GM21526 (cell line): ENCODE measurements at regions not wholly inside any gene's neighbourhood (a gene's known extent, or its start where the extent isn't known, plus 50 kb on each side); places are given as distances from the start of the nearest gene placed in this dataset.

Experiments used
- ATAC-seq: cut with Tn5 transposase; IDR thresholded peaks from one replicate; pipeline ENCODE4 v1.9.1; 2021; ENCODE audit warnings: moderate library complexity; ENCODE audit not compliant: unreplicated experiment, low FRiP score

DNA sequence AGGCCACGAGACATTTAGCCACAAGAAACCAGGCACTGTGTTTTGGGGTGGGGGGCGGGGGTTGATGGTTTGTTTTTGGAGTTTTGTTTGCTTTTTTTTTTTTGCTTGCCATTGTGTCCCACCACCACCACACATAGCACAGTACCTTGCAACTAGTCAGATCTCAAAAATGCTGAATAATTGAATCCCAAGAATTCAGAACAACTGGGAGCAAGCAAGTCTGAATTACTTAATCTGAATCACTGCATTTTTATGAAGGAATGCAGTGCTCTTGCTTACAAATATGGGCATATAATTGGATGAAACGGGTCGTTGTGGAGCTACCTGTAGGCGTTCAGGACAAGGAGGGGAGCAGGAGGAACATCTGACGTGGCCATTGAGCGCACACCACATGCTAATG, 151.5 kb upstream of the CDYL start:
- no peak for ATAC-seq

DNA sequence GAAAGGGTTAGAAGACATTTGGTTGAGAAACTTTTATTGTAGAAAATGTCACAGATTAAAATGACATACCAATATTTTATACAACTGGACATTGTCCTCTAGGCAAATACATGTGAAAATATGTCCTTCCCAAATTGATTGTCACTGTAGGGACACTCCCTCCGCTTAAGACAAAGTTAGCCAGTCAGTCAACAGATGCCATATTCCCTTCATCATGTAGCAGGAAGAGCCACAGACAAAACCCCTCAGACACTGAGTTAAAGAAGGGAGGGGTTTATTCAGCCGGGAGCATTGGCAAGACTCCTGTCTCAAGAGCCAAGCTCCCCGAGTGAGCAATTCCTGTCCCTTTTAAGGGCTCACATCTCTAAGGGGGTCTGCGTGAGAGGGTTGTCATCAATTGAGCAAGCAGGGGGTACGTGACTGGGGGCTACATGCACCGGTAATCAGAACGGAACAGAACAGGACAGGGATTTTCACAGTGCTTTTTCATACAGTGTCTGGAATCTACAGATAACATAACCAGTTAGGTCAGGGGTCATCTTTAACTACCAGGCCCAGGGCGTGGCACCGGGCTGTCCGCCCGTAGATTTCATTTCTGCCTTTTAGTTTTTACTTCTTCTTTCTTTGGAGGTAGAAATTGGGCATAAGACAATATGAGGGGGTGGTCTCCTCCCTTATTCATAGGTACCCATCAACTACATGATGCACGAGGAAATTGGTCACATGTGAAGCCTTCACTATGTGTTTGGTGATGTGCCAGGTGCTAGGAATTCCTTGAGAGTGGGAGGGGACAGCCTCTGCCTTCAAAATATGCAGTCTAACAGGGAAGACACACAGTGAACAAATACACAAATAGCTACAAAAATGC, 155.7 kb upstream of the CDYL start:
- no peak for ATAC-seq

DNA sequence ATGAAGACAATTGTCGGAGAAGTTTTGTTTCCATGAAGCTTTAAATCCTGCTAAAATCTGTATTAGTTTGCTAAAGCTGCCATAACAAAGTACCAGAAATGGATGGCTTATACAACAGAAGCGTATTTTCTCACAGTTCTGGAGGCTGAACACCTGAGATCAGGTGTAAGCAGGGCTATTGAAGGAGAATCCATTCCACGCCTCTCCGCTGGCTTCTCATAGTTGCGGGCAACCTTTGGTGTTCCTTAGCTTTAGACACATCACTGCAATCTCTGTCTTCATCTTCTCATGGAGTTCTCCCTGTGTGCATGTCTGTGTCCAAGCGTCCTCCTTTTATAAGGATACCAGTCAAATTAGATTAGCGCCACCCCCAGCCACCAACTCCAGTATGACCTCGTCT, 159.9 kb upstream of the CDYL start:
- no peak for ATAC-seq

DNA sequence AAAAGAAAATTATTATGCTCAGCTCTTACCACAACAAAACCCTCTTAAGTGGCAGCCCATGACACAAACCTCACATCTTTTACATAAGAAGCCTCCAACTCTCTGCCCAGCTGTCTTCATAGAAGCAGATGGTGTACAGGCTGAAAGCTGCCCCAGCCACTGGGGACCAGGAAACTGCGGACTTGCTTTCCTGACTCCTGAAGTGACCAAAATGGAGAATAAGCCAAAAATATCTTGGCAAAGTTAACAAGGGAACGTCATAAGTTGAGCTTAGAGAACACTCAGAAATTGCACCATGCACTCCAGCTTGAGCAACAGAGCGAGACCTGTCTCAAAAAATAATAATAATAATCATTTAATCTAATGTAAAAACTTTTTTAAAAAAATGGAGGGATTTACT, 160.3 kb upstream of the CDYL start:
- no peak for ATAC-seq

DNA sequence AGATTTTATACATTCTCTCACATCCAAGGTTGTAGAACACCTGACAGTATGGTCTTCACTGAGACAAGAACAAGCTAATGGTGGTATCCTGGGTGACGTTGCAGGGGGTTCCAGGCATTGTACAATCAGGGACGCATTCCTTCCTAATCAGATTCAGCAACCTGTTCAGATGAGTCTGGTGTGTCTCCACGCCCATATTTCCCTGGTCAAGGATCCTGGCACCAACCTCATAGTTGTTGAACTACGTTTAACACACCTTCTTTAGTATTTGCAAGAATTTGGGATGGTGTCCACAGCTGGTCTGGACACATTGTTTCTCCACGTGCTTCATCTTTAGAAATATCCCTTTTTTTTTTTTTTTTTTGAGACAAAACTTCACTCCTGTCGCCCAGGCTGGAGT, 161.0 kb upstream of the CDYL start:
- ATAC-seq: no peak

DNA sequence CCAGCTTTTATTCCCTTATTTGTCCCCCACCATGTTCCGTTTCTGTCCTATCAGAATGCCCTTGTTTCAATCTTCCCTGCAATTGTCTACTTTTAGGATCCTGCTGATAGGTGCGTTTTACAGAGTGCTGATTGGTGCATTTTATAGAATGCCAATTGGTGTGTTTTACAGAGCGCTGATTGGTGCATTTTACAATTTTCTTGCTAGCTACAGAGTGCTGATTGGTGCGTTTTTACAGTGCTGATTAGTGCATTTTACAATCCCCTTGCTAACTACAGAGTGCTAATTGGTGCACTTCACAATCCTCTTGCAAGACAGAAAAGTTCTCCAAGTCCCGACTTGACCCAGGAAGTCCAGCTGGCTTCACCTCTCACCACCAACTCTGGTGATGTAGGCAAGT, 161.6 kb upstream of the CDYL start:
- no peak for ATAC-seq

DNA sequence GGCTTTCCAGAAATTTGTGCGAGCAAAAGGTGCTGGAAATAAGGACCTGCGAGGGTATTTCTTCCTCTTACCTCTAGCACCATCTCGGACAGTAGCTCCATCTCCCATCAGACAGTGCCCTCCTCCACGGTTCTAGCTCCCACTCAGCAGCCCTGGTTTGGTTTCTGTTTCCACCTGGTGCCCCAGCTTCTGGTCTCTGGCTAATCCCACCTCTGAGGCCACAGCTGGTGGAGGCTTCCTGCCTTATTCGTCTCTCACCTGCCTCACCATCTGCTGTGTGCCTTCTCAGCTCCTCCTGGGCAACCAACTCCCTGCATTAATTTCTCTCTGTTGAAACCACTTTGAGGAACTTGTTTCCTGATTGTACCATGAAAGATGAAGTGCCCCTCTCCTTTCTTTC, 162.4 kb upstream of the CDYL start:
- ATAC-seq: no peak

DNA sequence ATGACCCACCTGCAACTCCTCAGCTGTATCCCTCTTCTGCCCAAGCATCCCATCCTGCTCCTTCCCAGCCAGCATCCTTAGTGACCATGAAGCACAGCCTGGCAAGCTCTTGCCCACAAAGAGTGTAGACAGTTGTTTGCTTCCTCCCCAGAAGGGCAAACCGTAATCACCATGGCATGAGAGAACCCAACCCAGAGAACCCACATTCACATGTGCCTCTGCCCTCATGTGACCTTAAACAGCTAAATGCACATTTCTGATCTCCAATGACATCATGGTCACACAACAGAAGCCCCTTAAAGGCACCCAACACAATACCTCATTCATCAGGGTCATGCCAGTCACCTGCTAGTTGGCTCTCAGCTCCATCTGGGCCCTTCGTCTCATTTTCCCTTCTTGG, 162.8 kb upstream of the CDYL start:
- ATAC-seq: no peak

DNA sequence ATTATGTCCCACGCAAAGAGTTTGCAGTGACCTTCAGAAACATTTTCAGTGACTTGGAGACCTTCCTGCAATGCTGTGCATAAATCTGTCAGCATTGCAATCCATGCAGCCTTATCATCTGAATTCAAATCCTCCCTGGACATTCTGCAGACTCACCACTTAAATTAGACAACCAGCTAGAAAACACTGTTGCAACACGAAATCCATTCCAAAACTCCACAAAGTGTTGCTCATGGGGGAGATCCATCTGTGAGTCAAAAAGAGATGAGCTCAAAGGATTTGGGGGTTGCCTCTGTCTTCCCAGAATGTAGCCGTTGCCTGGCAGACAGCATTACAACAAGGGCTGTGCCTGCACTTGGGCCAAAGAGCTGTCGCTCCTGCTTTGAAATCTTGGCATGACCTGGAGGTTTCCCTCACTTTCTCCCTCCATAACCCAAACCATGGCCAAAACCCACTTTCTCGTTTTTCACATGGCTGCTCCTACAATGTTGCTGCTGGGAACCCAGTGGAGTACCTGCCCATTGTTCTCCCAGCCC, 163.5 kb upstream of the CDYL start:
- ATAC-seq: no peak

DNA sequence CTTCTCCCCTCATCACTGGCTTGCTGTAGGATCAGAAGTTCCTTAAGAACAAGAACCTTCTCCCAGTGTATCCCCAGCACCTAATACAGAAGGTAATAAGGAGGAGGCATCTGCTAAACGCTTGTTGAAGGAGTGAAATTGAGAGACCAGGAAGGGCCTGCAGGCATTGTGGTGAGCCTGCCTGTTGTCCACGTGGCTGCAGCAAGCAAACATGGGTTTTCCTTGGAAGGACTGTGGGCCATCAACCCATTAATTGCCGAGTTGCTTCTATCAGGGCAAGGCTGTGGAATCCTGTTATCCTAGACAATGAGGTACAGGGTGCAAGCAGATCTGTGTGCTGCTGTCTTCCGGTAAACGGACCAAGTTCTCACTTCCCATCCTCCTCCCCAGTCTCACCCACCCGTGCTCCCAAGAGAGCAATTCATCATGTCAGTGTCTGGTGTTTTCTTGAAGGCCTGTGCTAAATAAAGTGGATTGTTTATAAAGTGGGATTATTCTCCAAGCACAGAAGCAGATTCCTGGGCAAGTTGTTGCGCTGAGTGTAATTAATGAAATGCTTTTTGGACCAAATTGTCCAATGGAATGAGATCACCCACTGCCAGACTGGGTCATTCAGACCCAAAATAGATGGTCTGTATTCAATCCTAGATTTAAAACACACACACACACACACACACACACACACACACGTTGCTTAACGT, 164.6 kb upstream of the CDYL start:
- no peak for ATAC-seq

DNA sequence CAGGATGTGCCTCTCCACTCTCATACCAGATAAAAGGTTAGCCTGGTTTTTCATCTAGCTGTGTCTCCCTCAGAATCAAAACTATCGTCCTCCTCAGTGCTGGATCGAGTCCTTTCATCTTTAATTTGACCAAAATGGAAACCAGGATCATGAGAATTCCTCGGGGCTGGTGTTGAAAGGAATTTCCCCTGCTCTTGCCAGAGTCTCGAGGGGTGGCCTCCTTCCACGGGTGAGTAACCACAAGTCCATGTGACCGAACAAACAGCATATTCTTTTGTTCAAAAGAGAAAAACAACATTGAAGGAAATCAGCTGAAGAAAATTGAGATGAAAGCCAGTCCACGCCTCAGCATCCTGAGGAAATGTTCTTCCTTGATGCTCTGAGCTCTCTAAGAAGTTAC, 165.9 kb upstream of the CDYL start:
- no peak for ATAC-seq

DNA sequence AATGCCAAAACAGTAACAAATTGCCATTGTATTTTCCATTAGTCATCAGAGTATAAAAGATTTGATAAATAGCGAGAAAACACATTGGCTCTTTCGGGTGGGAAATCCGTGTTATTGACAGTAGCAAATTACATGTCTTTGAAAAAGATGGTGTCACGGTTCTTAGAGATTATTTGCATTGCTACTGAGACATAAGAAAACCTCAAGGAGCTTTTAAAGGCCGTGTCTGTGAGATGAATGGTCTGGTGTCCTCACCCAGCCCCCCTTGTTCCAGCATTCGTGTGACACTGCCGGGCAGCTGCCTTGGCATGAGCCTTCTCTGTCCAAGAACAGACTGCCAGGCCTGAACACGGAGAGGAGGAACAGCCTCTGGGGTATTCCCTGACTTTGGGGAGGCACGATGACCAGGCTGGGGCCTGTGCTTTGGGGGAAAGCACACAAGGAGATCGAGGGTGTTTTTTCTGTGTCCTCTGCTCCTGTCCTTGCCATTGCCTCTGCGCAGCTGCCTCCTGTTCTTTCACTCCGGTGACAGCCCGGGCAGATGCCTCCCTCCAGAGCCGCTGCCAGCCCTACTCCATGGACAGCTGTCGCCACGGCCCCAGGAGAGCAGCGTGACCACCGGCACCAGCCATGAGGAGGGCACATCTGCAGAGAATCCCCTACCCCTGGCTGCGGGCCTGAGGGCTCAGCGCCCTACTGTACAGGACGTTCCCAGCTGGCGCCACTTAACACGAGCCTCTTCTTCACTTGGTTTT, 167.7 kb upstream of the CDYL start:
- ATAC-seq: no peak

DNA sequence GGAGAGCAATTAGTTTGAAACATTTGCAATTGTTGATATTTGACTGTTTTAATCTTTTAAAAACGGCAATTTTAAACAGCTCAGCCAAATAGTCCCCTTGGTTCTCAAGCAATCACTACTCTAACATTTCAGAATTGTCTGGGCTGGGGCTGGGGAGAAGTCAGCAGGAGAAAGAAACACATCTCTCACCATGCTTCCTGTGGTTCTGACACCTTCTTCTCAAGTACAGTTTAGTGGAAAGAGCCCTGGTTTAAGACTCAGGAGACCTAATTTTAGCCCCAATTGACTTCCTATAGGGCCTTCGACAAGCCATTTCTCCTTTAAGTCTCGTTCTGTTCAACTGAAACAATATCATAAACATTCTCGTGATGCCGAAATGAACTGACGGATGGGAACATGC, 168.4 kb upstream of the CDYL start:
- no peak for ATAC-seq

DNA sequence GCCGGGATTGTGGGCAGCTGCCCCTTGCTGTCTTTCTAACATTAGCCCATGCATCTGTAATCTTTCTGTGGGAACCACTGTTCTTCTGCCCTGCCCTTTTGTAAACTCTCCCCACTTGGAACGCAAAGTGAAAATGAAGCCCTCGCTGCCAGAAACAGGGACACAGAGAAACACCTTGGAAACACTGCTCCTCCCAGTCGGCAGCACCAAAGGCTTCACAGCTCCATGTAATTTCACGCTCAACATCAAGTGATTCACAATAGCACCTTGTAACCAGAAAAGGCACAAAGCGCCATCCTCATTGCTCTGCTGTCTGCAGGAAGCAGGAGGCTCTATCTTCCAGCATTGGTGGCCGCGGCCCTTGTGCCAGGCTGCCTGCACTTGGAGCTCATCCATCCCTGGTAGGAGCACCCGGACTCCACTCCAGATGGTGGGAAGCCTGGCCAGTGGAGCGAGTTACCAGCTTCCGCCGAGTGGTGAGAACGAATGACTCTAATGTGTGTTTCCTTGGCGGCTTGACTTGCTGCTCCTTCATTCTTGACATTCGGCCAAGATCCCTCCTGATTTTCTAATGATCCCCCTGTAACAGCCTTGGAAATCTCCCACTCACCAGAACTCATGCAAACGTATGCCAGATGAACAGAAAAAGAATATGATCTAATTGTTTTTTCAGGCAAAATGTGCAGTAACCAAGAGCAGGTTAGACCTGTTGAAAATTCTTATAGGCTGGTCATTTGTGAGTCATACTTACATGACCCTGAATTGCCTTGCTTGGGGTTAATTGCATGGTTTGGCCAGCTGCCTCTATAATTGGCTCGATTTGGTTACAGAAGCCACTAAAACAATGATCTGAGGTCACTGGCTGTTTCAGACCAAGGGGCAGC, 169.1 kb upstream of the CDYL start:
- no peak for ATAC-seq

DNA sequence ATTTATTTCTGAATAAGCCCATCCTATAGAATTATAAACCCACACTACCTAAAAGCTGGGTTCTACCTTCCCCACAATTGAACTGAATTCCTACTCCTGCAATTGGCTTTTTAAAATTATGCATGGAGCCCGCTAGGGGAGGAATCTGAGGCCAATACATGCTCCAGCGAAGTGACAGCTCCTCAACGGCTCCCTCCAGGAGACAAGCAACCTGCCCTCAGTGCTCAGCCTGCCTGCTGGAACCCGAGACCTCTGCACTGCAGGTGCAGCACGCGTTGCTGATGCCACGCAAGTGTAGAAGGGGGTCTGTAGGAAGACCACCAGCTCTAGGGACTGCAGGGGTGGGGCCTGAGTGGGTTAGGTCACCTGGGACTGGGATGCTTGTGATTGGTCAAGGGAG, 170.2 kb upstream of the CDYL start:
- no peak for ATAC-seq

DNA sequence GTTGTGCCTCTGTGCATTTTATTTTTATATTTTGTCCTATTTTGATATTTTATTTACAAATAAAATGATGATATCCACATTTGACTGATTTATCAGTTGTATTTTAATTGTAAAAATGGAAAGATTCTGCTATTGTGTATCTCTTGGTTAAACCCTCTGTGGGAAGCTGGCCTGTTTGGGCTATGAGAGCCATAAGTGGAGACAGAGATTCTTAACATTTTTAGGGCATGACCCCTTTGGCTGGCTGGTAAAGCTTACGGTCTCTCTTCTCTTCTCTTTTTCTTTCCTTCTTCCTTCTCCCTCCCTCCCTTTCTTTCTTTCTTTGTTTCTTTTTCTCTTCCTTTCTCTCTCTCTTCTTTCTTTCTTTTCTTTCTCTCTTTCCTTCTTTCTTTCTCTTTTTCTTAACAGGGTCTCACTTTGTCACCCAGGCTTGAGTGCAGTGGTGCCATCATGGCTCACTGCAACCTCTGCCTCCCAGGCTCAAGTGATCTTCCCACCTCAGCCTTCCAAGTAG, 172.3 kb upstream of the CDYL start:
- ATAC-seq: no peak

DNA sequence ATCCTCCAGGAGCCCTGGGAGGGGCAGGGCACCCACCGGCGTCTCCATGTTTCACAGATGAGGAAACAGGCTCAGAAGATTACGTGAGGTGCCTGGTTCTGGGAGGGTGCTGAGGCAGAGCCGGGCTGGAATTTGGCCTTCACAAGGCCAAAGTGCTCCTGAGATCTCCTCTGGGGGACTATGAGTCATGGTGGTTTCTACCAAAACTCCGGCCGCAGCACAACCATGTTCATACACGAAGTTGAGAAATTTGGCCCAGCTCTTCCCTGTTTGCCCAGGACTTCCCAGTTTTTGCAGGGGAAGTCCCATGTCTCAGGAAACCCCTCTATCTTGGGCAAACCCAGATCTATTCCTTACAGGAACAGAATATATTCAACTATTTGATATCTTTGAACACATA, 172.9 kb upstream of the CDYL start:
- ATAC-seq: no peak

DNA sequence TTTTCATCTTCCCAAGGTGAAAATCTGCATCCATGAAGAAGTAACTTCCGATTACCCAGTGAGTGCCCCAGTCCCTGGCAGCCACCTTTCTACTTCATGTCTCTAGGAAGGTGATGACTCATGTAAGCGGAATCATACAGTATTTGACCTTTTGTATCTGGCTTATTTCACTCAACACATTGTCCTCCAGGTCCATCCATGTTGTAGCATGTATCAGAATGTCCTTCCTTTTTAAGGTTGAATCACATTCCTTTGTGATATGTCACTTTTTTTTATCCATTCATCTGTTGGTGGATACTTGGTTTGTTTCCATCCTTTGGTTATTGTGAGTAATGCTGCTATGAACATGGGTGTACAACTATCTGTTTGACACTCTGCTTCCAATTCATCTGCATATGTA, 176.3 kb upstream of the CDYL start:
- ATAC-seq: no peak

DNA sequence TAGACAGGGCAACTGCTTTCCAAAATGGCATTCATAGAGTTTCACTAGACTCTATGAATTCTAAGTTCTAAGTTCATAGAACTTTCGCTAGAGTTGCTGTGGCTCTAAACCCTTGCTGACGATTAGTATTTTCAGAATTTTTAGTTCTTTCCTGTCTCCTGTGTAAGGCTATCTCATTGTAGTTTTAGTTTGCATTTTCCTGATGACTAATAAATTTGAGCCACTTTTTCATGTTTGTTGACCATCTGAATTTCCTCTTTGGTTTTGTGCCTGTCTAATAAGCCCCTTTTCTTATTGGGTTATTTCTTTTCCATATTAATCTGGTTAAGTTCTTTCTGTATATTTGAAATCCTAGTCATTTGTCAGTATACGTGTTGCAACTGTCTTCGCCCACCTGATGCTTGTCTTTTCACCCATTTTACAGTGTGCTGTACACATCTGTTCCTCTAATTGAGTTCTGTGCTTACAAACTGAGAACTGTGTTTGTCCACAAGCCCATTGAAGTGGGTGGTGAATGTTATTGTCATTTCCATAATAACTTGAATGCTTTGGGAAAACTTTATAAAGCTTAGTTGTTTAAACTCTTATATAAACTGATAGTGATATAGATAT, 177.7 kb upstream of the CDYL start:
- ATAC-seq: no peak

DNA sequence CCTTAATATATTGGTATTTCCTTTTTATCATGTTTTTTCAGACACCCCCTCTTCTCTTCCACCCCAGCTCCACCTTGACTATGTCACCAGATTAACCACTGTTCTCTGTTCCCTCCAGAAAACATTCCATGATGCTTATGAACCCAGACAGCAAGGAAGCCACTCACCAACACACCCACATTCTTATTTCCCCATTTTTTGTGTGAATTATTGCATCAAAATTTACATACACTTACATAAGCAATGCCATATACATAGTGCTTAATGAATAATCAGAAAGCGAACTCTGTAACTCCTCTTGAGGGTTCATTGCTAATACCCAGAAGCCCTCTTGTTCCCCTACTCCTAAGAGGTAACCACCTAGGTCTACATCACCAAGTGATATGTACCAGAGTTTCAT, 182.3 kb upstream of the CDYL start:
- ATAC-seq: no peak
